H9 (cell line): ENCODE measurements at regions not wholly inside any gene's neighbourhood (a gene's known extent, or its start where the extent isn't known, plus 50 kb on each side); places are given as distances from the start of the nearest gene placed in this dataset.

ENCODE experiments used
- DNase-seq: peaks from one replicate; pipeline ENCODE4 v3.0.0-alpha.2; 2017
- H2AFZ ChIP-seq: one replicate; pipeline ENCODE4 v1.6.1; 2013; ENCODE audit warnings: mild to moderate bottlenecking, low read length, control low read depth, moderate library complexity
- H2AK5ac ChIP-seq: 2 replicates; pipeline ENCODE4 v1.6.1; 2013; ENCODE audit warnings: low read length, control low read depth, mixed read lengths; ENCODE audit not compliant: insufficient read length
- H2BK120ac ChIP-seq: one replicate; pipeline ENCODE4 v1.6.1; 2013; ENCODE audit warnings: low read depth, mild to moderate bottlenecking, low read length, control low read depth, inconsistent platforms; ENCODE audit not compliant: poor library complexity, severe bottlenecking
- H2BK12ac ChIP-seq: 2 replicates; pipeline ENCODE4 v1.6.1; 2013; ENCODE audit warnings: low read length, control low read depth, mixed read lengths, low read depth; ENCODE audit not compliant: insufficient read length
- H2BK15ac ChIP-seq: 2 replicates; pipeline ENCODE4 v1.6.1; 2013; ENCODE audit warnings: low read depth, low read length, control low read depth
- H2BK20ac ChIP-seq: one replicate; pipeline ENCODE4 v1.6.1; 2013; ENCODE audit warnings: low read depth, mild to moderate bottlenecking, low read length, control low read depth, inconsistent platforms; ENCODE audit not compliant: poor library complexity, severe bottlenecking
- H2BK5ac ChIP-seq: 2 replicates; pipeline ENCODE4 v1.6.1; 2013; ENCODE audit warnings: low read length, control low read depth, mixed read lengths; ENCODE audit not compliant: insufficient read length
- H3K14ac ChIP-seq: 2 replicates; pipeline ENCODE4 v1.6.1; 2013; ENCODE audit warnings: low read length, control low read depth; ENCODE audit not compliant: insufficient read depth
- H3K18ac ChIP-seq: 2 replicates; pipeline ENCODE4 v1.6.1; 2013; ENCODE audit warnings: low read depth, mild to moderate bottlenecking, mixed read lengths, low read length, control low read depth; ENCODE audit not compliant: insufficient read length
- H3K23ac ChIP-seq: 2 replicates; pipeline ENCODE4 v1.6.1; 2013; ENCODE audit warnings: low read length, control low read depth, mixed read lengths, low read depth; ENCODE audit not compliant: insufficient read length
- H3K23me2 ChIP-seq: 2 replicates; pipeline ENCODE4 v1.6.1; 2013; ENCODE audit warnings: low read depth, mild to moderate bottlenecking, mixed read lengths, low read length, control low read depth; ENCODE audit not compliant: insufficient read length, poor library complexity, severe bottlenecking
- H3K27ac ChIP-seq: 2 replicates; pipeline ENCODE4 v1.5.1; 2013; ENCODE audit warnings: low read length, control low read depth, mixed read lengths, low read depth; ENCODE audit not compliant: insufficient read length
- H3K27me3 ChIP-seq: 2 replicates; pipeline ENCODE4 v1.6.1; 2013; ENCODE audit warnings: low read length, control low read depth, inconsistent platforms; ENCODE audit not compliant: insufficient read depth
- H3K4ac ChIP-seq: 2 replicates; pipeline ENCODE4 v1.6.1; 2013; ENCODE audit warnings: low read depth, mild to moderate bottlenecking, control low read depth, inconsistent platforms, low read length, moderate library complexity
- H3K4me1 ChIP-seq: 2 replicates; pipeline ENCODE4 v1.6.1; 2013; ENCODE audit warnings: low read length, control low read depth, inconsistent platforms; ENCODE audit not compliant: insufficient read depth
- H3K4me2 ChIP-seq: 2 replicates; pipeline ENCODE4 v1.6.1; 2013; ENCODE audit warnings: low read length, control low read depth, mixed read lengths; ENCODE audit not compliant: insufficient read length, insufficient read depth
- H3K56ac ChIP-seq: 2 replicates; pipeline ENCODE4 v1.6.1; 2013; ENCODE audit warnings: low read depth, mild to moderate bottlenecking, mixed read lengths, low read length, control low read depth; ENCODE audit not compliant: insufficient read length
- H3K79me1 ChIP-seq: 2 replicates; pipeline ENCODE4 v1.6.1; 2013; ENCODE audit warnings: low read depth, mild to moderate bottlenecking, moderate library complexity, low read length, control low read depth, inconsistent platforms; ENCODE audit not compliant: insufficient read depth, poor library complexity, severe bottlenecking
- H3K79me2 ChIP-seq: 2 replicates; pipeline ENCODE4 v1.6.1; 2013; ENCODE audit warnings: low read length, control low read depth, inconsistent platforms; ENCODE audit not compliant: insufficient read depth
- H3K9ac ChIP-seq: 2 replicates; pipeline ENCODE4 v1.6.1; 2013; ENCODE audit warnings: low read length, control low read depth, mixed read lengths; ENCODE audit not compliant: insufficient read length; ENCODE audit errors: extremely low read depth
- H3K9me3 ChIP-seq: one replicate; pipeline ENCODE4 v1.6.1; 2013; ENCODE audit warnings: low read depth, low read length, inconsistent platforms; ENCODE audit not compliant: control insufficient read depth
- H3T11ph ChIP-seq: one replicate; pipeline ENCODE4 v1.6.1; 2013; ENCODE audit warnings: mild to moderate bottlenecking, low read length, control low read depth, inconsistent platforms
- H4K20me1 ChIP-seq: one replicate; pipeline ENCODE4 v1.6.1; 2013; ENCODE audit not compliant: control insufficient read depth, insufficient read length, insufficient read depth
- H4K5ac ChIP-seq: 2 replicates; pipeline ENCODE4 v1.6.1; 2013; ENCODE audit warnings: low read depth, mild to moderate bottlenecking, mixed read lengths, low read length, control low read depth; ENCODE audit not compliant: insufficient read length
- H4K8ac ChIP-seq: replicated peaks from 2 replicates; pipeline ENCODE4 v1.6.1; 2013; ENCODE audit warnings: low read length, control low read depth, mixed read lengths, low read depth; ENCODE audit not compliant: insufficient read length
- H4K91ac ChIP-seq: 2 replicates; pipeline ENCODE4 v1.6.1; 2013; ENCODE audit warnings: low read depth, mild to moderate bottlenecking, moderate library complexity, mixed read lengths, low read length, control low read depth; ENCODE audit not compliant: insufficient read length
- H3K27ac Mint-ChIP-seq, 3 experiments: 2 replicates in 2 of 3; 3 replicates in 1 of 3; pipeline ENCODE4 v1.8.0; 2020 to 2021; ENCODE audit warnings: mixed read lengths in 3 of 3, mild to moderate bottlenecking in 1 of 3, moderate library complexity in 1 of 3
- H3K27me3 Mint-ChIP-seq: 2 replicates; pipeline ENCODE4 v1.8.0; 2021; ENCODE audit warnings: low read depth, mild to moderate bottlenecking, moderate library complexity, mixed read lengths
- H3K36me3 Mint-ChIP-seq, 3 experiments: 2 replicates in 2 of 3; 3 replicates in 1 of 3; pipeline ENCODE4 v1.8.0; 2020 to 2021; ENCODE audit warnings: low read depth in 3 of 3, mixed read lengths in 3 of 3; ENCODE audit not compliant: insufficient read depth in 1 of 3
- H3K4me1 Mint-ChIP-seq, 2 experiments: 2 replicates each; pipeline ENCODE4 v1.8.0; 2020; ENCODE audit warnings: mixed read lengths in 2 of 2
- H3K4me3 Mint-ChIP-seq, 2 experiments: 2 replicates in 1 of 2; 3 replicates in 1 of 2; pipeline ENCODE4 v1.8.0; 2020 to 2021; ENCODE audit warnings: mild to moderate bottlenecking in 2 of 2, mixed read lengths in 2 of 2, moderate library complexity in 1 of 2
- H3K9me3 Mint-ChIP-seq, 2 experiments: 2 replicates in 1 of 2; 3 replicates in 1 of 2; pipeline ENCODE4 v1.8.0; 2020; ENCODE audit warnings: mild to moderate bottlenecking in 2 of 2, mixed read lengths in 2 of 2, moderate library complexity in 1 of 2
- WGBS: extraction: QIAGEN DNeasy Blood & Tissue Kit; methylation state at CpG from one replicate; pipeline ENCODE4 v1.1.7; 2013; ENCODE audit warnings: missing lambda C conversion rate, low lambda C conversion rate, mixed read lengths; ENCODE audit not compliant: insufficient read length; ENCODE audit errors: extremely low coverage; 5-methylcytosine and 5-hydroxymethylcytosine counted together
- TF ChIP-seq, protein P1 (sequence below): fragments of 200-600 bp; sonication (generic); conservative IDR thresholded peaks from 3 replicates; pipeline ENCODE4 v1.8.0; 2021; ENCODE audit warnings: antibody characterized with exemption, mild to moderate bottlenecking

- no peak overlapping the region for H2BK20ac ChIP-seq
- no peaks in the 10 kb centered on the region; the same call in 1 of the 2 replicates for H3K4me1 ChIP-seq
- no peaks in the 10 kb centered on the region for H4K20me1 ChIP-seq
- no peak overlapping the region for H3K27ac ChIP-seq
- no peak overlapping the region for H2BK120ac ChIP-seq
- H3K79me2 ChIP-seq = no peaks in the 10 kb centered on the region
- H3K23me2 ChIP-seq = no peaks in the 10 kb centered on the region
- no peaks in the 10 kb centered on the region for H3K79me1 ChIP-seq
- H4K91ac ChIP-seq = no peak overlapping the region
- H3K4me1 Mint-ChIP-seq = peaks cover 23 to 29% of the 10 kb centered on the region in 2 experiments
- no peak overlapping the region for H2AK5ac ChIP-seq
- H2AFZ ChIP-seq = no peak overlapping the region
- no peak overlapping the region for H3T11ph ChIP-seq
- no peaks in the 10 kb centered on the region; a peak in 1 of 7 replicates for H3K36me3 Mint-ChIP-seq
- no peak overlapping the region for H4K5ac ChIP-seq
- H3K27me3 Mint-ChIP-seq = peaks cover 83% of the 10 kb centered on the region
- H3K27me3 ChIP-seq = no peaks in the 10 kb centered on the region
- no CpG with 5 or more reads among the region's 10 CpGs for WGBS
- no peak overlapping the region for H2BK15ac ChIP-seq
- no peak overlapping the region for H3K4me2 ChIP-seq
- no peak overlapping the region for H3K14ac ChIP-seq
- no peak overlapping the region for H2BK12ac ChIP-seq
- no peak overlapping the region for H3K18ac ChIP-seq
- peaks cover 0 to 2% of the 10 kb centered on the region in 2 experiments; a peak in 1 of 5 replicates for H3K9me3 Mint-ChIP-seq
- TF ChIP-seq, protein P1, sequence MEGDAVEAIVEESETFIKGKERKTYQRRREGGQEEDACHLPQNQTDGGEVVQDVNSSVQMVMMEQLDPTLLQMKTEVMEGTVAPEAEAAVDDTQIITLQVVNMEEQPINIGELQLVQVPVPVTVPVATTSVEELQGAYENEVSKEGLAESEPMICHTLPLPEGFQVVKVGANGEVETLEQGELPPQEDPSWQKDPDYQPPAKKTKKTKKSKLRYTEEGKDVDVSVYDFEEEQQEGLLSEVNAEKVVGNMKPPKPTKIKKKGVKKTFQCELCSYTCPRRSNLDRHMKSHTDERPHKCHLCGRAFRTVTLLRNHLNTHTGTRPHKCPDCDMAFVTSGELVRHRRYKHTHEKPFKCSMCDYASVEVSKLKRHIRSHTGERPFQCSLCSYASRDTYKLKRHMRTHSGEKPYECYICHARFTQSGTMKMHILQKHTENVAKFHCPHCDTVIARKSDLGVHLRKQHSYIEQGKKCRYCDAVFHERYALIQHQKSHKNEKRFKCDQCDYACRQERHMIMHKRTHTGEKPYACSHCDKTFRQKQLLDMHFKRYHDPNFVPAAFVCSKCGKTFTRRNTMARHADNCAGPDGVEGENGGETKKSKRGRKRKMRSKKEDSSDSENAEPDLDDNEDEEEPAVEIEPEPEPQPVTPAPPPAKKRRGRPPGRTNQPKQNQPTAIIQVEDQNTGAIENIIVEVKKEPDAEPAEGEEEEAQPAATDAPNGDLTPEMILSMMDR = no peak
- H3K27ac Mint-ChIP-seq = no peak overlapping the region
- no peak overlapping the region for H4K8ac ChIP-seq
- H3K4me3 Mint-ChIP-seq = no peak overlapping the region
- H3K9me3 ChIP-seq = no peaks in the 10 kb centered on the region
- DNase-seq = no peak
- no peak overlapping the region for H2BK5ac ChIP-seq
- H3K23ac ChIP-seq = no peak overlapping the region
- no peak overlapping the region for H3K56ac ChIP-seq
- H3K4ac ChIP-seq = no peak overlapping the region
- H3K9ac ChIP-seq = no peak overlapping the region
Observed at GRCh38 chr14:73775339-73776193, 61.4 kb upstream of the PNMA1 start.
